Rectal smooth muscle tissue (tissue), 1 donor: ENCODE measurements at regions not wholly inside any gene's neighbourhood (a gene's known extent, or its start where the extent isn't known, plus 50 kb on each side); places are given as distances from the start of the nearest gene placed in this dataset.
"Not testable (repeated sequence)": the region's sequence is repeated elsewhere in the genome, so short reads cannot be mapped to it uniquely, and the experiment has no call there.

ENCODE experiments used
- H3K27ac ChIP-seq: one replicate; pipeline ENCODE4 v1.7.0; 2013; ENCODE audit warnings: low read depth, low read length, inconsistent platforms
- H3K27me3 ChIP-seq: one replicate; pipeline ENCODE4 v1.7.0; 2013; ENCODE audit warnings: low read length; ENCODE audit not compliant: control insufficient read depth, insufficient read depth
- H3K36me3 ChIP-seq: one replicate; pipeline ENCODE4 v1.7.0; 2013; ENCODE audit warnings: low read length; ENCODE audit not compliant: control insufficient read depth, insufficient read depth
- H3K4me1 ChIP-seq: one replicate; pipeline ENCODE4 v1.7.0; 2013; ENCODE audit warnings: low read length; ENCODE audit not compliant: control insufficient read depth, insufficient read depth
- H3K4me3 ChIP-seq: one replicate; pipeline ENCODE4 v1.7.0; 2013; ENCODE audit warnings: low read length
- H3K9ac ChIP-seq: one replicate; pipeline ENCODE4 v1.7.0; 2013; ENCODE audit warnings: low read length

GRCh38 chr6:11380969-11381744 lies 148.7 kb upstream of the NEDD9 start:
- peak overlapping the region; percentile 20 for H3K4me3 ChIP-seq

DNA sequence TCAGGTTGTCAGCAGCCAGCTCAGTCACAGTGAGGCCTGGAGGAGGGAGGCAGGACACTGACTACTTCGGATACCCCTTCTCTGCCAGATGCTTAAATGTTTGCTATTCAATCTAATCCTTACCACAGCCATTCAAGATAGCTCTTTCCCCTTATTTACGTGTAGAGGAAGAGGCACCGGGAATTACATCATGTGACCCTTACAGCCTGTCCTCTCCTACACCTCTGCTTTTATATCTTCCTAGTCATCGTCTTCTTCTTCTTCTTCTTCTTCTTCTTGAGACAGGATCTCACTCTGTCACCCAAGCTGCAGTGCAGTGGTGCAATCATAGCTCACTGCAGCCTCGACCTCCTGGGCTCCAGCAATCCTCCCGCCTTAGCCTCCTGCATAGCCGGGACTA lies 148.1 kb upstream of the NEDD9 start:
- no peaks in the 10 kb centered on the region for H3K4me1 ChIP-seq
- H3K9ac ChIP-seq = no peak overlapping the region
- no peak overlapping the region for H3K27ac ChIP-seq
- no peaks in the 10 kb centered on the region for H3K27me3 ChIP-seq
- H3K4me3 ChIP-seq = no peak overlapping the region
- H3K36me3 ChIP-seq = no peaks in the 10 kb centered on the region

More at GRCh38 chr6:11380969-11381744, 148.7 kb upstream of the NEDD9 start:
- H3K4me1 ChIP-seq = no peaks in the 10 kb centered on the region
- H3K36me3 ChIP-seq = no peaks in the 10 kb centered on the region
- no peaks in the 10 kb centered on the region for H3K27me3 ChIP-seq
- H3K9ac ChIP-seq = no peak overlapping the region
- H3K27ac ChIP-seq = no peak overlapping the region

DNA sequence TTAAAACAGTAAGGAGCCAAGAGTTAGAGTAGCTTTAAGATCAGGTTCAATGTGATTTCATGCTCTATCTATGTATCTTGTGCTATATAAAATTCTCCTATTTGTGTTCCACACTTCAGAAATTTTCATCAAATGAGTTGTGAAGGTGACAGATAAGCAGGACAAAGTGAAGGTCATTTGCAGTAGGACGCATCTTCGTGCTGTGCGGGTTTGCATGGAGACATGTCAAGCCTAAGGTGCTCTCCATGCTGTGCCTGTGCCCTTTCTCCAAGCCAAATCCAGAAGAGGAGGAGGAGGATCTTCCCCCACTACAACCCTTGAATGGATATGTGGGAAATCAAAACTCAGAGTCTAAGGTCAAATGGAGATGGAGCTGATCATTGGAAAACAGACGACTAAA lies 147.3 kb upstream of the NEDD9 start:
- Histone ChIP-seq H3K36me3 (no peaks in the 10 kb centered on the region), H3K4me3 (no peak overlapping the region), H3K27ac (no peak overlapping the region), H3K27me3 (no peaks in the 10 kb centered on the region), H3K4me1 (no peaks in the 10 kb centered on the region), H3K9ac (no peak overlapping the region)

DNA sequence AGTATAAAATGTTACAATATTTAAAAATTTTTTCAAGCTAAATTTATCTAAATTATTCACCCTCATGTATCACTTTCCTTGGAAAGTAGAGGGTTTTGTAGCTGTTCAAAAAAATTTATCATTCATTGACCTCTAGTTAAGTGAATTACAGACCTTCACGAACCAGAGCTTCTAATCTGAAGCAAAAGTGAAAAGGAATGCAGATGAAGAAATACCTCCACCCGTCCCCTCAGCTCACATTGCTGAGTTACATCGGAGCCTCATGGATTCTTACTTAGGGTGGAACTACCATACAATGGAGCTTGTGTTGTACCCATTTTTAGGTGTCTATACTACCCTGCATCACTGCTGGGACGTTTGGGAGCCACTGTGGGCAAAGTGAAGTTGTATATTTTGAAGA lies 146.2 kb upstream of the NEDD9 start:
- Histone ChIP-seq H3K36me3 (no peaks in the 10 kb centered on the region), H3K4me1 (no peaks in the 10 kb centered on the region), H3K4me3 (no peak overlapping the region)

DNA sequence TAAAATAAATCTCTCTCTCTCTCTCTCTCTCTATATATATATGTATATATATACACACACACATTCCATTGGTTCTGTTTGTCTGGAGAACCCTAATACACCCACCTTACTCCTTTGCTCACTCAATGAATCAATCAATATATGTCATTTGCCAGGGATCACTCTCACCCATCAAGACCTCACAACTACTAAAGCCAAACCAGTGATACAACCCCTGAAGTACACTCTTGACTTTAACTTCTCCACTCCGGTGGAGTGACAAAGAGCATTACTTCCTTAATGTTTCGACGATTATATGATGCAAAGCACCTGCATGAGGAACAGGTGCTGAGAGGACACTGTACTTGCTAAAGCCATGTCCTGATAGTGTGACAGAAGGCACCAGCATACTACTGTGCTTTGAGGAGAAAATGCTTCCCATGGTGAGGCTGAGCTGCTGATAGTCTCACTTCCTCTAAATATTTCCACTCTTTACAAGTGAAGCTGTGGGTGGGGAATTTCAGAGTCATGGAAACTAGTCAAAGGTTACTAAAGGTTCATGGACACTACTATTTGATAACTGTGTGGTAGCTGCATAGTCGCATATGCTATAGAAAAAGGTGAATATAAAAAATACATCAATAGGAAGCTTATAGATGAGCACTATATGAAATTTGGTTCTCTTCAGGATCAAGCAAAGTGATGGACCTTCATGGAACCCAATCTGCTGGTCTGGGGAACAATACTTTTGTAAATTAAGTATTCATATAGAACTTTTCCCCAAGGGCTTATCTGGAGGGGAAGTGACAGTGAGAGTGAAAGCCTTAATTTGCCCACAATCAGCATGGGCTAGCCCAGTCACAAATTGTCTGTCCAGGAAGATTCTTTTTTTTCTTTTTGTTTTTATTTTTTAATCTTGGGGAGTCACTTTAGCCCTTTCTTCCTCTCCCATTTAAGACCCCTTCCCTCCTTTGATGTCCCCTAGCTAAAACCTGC lies 141.9 kb upstream of the NEDD9 start:
- no peaks in the 10 kb centered on the region for H3K4me1 ChIP-seq
- no peaks in the 10 kb centered on the region for H3K27me3 ChIP-seq
- no peak overlapping the region for H3K9ac ChIP-seq
- H3K27ac ChIP-seq = no peak overlapping the region
- H3K4me3 ChIP-seq = no peak overlapping the region
- H3K36me3 ChIP-seq = no peaks in the 10 kb centered on the region

More for the DNA sequence above, 146.2 kb upstream of the NEDD9 start:
- Histone ChIP-seq H3K27me3 (no peaks in the 10 kb centered on the region), H3K27ac (no peak overlapping the region), H3K9ac (no peak overlapping the region)

GRCh38 chr6:11373208-11373607 lies 140.7 kb upstream of the NEDD9 start:
- H3K36me3 ChIP-seq = no peaks in the 10 kb centered on the region
- H3K9ac ChIP-seq = no peak overlapping the region
- H3K27me3 ChIP-seq = no peaks in the 10 kb centered on the region
- H3K4me1 ChIP-seq = no peaks in the 10 kb centered on the region
- H3K27ac ChIP-seq = no peak overlapping the region
- H3K4me3 ChIP-seq = no peak overlapping the region

DNA sequence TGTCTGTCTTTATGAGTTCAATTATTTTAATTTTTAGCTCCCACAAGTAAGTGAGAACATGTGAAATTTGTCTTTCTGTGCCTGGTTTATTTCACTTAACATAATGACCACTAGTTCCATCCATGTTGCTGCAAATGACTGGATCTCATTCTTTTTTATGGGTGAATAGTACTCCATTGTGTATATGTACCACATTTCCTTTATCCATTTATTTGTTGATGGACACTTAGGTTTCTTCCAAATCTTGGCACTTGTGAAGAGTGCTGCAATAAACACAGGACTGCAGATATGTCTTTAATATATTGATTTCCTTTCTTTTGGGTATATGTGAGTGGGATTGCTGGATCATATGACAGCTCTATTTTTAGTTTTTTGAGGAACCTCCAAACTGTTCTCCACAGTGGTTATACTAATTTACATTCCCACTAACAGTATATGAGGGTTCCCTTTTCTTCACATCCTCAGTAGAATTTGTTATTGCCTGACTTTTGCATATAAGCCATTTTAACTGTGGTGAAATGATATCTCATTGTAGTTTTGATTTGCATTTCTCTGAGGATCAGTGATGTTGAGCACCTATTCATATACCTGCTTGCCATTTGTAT lies 139.8 kb upstream of the NEDD9 start:
- H3K4me1 ChIP-seq, H3K27me3 ChIP-seq, H3K36me3 ChIP-seq, H3K9ac ChIP-seq, H3K27ac ChIP-seq, H3K4me3 ChIP-seq: not testable (repeated sequence)

- Histone ChIP-seq H3K27ac (no peak overlapping the region), H3K9ac (no peak overlapping the region), H3K27me3 (no peaks in the 10 kb centered on the region), H3K4me1 (peaks cover 2% of the 10 kb centered on the region), H3K4me3 (no peak overlapping the region), H3K36me3 (no peaks in the 10 kb centered on the region)
Measured at GRCh38 chr6:11370191-11371018, 137.9 kb upstream of the NEDD9 start.

DNA sequence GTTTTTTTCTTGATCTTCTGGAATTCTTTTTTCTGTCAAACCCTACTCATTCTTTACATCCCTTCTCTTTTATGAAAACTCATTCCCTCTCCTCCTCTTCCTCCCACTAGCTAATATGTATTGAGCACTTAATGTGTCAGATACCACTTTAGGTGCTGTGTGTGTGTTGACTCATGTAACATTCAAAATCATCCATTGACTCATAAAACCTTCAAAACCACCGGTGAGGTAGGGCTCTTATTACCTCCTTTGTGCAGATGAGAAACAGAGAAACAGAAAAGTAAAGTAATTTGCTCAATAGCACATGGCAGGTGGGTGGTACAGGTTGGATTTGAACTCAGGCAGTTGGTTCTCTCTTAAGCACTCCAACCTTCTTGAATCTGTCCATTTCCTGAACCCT lies 136.3 kb upstream of the NEDD9 start:
- Histone ChIP-seq H3K27ac (no peak overlapping the region), H3K4me1 (peaks cover 2% of the 10 kb centered on the region), H3K27me3 (no peaks in the 10 kb centered on the region)

GRCh38 chr6:11368264-11368663 lies 135.8 kb upstream of the NEDD9 start:
- H3K4me3 ChIP-seq = no peak overlapping the region
- no peak overlapping the region for H3K9ac ChIP-seq
- no peak overlapping the region for H3K27ac ChIP-seq
- no peaks in the 10 kb centered on the region for H3K27me3 ChIP-seq
- H3K36me3 ChIP-seq = no peaks in the 10 kb centered on the region
- H3K4me1 ChIP-seq = peaks cover 2% of the 10 kb centered on the region

More for the DNA sequence above, 136.3 kb upstream of the NEDD9 start:
- H3K4me3 ChIP-seq = no peak overlapping the region
- no peaks in the 10 kb centered on the region for H3K36me3 ChIP-seq
- no peak overlapping the region for H3K9ac ChIP-seq

- no peaks in the 10 kb centered on the region for H3K27me3 ChIP-seq
- no peaks in the 10 kb centered on the region for H3K36me3 ChIP-seq
- H3K4me1 ChIP-seq = peaks cover 2% of the 10 kb centered on the region
- H3K9ac ChIP-seq = no peak overlapping the region
- no peak overlapping the region for H3K27ac ChIP-seq
- H3K4me3 ChIP-seq = no peak overlapping the region
Measured at GRCh38 chr6:11367638-11368199, 135.3 kb upstream of the NEDD9 start.
